ENCODE measurements at regions not wholly inside any gene's neighbourhood (a gene's known extent, or its start where the extent isn't known, plus 50 kb on each side); places are given as distances from the start of the nearest gene placed in this dataset.

DNA sequence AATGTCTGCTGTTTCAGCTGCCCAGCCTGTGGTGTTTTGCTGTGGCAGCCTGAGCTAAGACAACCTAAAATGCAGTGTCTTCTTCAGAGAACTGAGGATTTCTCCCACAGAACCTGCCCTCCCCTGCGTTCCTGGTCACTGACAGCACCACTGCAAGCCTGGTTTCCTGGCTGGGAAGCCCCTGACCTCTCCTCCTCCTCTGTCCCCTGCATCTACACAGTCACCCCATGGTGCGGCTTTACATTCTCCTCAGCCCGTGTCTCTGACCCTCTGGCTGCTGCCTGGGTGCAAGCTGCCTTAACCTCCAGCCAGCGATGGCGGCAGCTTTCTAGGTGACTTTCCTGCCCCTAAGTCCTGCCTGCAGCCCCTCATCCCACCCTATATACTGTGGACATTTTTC, 337.3 kb upstream of the ZNF32 start:
- ChIA-PET CTCF (interaction anchor here (0.7 kb wide), 1 partner anchor 13 kb away, joined by 3 read pairs; no protein-coding TSS in a partner anchor), POLR2A (ENCODE audit: low non-redundant PET) (no interaction called here)
- TF ChIP-seq, protein P1, sequence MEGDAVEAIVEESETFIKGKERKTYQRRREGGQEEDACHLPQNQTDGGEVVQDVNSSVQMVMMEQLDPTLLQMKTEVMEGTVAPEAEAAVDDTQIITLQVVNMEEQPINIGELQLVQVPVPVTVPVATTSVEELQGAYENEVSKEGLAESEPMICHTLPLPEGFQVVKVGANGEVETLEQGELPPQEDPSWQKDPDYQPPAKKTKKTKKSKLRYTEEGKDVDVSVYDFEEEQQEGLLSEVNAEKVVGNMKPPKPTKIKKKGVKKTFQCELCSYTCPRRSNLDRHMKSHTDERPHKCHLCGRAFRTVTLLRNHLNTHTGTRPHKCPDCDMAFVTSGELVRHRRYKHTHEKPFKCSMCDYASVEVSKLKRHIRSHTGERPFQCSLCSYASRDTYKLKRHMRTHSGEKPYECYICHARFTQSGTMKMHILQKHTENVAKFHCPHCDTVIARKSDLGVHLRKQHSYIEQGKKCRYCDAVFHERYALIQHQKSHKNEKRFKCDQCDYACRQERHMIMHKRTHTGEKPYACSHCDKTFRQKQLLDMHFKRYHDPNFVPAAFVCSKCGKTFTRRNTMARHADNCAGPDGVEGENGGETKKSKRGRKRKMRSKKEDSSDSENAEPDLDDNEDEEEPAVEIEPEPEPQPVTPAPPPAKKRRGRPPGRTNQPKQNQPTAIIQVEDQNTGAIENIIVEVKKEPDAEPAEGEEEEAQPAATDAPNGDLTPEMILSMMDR (conservative IDR thresholded peaks at IDR 0.05; ENCODE audit: low read depth) = no peak
- DNase-seq (ENCODE audit: low spot score) = no peak
- no peak overlapping the region for H3K27ac ChIP-seq

DNA sequence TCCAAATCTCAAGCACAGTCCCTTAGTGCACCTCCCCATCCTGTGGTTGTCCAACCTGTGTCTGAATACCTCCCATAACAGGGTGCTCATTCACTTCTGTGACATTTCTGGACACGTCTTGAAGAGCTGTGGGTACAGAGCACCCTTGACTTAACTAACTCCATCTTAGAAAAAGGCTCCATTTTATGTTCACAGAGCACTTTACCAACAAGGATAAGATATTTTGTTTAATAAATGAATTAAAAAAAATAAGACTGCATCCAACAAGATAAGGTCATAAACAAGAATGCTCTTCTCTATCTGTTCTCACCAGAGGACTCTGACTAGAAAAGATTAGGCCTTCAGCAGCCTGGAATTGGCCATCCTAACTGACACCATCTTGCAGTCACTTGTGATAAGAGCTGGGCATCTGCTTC, 335.2 kb upstream of the ZNF32 start:
- TF ChIP-seq, protein P1 (conservative IDR thresholded peaks at IDR 0.05; ENCODE audit: low read depth) = no peak
- DNase-seq (ENCODE audit: low spot score) = no peak
- no peak overlapping the region for H3K27ac ChIP-seq
- POLR2A ChIA-PET (ENCODE audit: low non-redundant PET) = no interaction called here
- CTCF ChIA-PET = no interaction called here

DNA sequence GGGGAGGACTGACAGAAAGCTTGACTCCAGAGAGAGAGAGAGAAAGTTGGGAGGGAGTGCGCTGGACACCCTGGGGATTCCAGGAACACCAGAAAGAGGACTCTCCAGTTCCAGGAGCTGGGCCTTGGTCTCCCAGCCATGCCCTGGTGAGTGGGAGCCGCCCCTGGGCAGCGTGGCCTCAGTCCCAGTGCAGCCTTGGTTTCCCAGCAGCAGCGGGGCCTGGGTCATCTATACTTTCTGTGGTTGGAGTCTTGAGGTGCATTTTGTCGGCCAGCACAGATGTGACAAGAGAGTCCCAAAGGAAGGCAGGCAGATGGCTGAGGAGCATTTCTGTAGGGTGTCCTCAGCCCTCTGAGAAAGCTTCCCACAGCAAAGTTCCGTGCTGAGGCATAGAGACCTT, 334.7 kb upstream of the ZNF32 start:
- CTCF ChIA-PET = no interaction called here
- no peak overlapping the region for H3K27ac ChIP-seq
- POLR2A ChIA-PET (ENCODE audit: low non-redundant PET) = no interaction called here
- TF ChIP-seq, protein P1 (conservative IDR thresholded peaks at IDR 0.05; ENCODE audit: low read depth) = no peak
- DNase-seq (ENCODE audit: low spot score) = no peak

DNA sequence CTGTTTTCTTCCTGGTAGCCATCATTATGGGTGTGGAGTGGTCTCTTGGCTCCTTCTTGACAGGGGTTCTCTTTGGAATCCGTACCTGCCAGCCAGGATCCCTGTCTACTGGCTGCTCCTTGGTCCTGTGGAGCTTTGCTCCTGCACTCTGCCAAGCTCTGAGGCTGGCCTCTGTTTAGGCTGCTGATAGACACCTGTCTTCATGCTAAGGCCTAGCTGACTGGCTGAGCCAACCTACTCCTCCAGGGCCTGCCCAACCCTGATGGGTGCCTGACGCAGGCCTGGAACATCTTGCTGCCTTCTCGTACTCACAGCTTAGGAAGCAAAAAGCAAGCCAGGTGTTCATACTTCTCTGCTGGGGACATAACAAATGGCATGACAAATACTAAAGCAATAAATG, 333.6 kb upstream of the ZNF32 start:
- CTCF ChIA-PET = no interaction called here
- TF ChIP-seq, protein P1 (conservative IDR thresholded peaks at IDR 0.05; ENCODE audit: low read depth) = no peak
- POLR2A ChIA-PET (ENCODE audit: low non-redundant PET) = no interaction called here

DNA sequence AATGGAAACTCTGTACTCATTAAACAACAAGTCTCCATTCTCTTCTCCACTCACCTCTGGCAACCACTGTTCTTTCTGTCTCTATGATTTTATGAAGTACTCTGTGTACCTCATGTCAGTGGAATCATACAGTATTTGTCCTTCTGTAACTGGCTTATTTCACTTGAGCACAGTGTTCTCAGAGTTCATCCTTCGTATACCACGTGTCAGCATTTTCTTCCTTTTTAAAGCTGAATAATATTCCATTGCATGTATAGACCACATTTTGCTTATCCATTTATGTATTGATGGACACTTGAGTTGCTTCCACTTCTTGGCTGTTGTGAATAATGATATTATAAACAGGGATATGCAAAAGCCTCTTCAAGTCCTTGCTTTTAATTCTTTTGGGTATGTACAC, 333.0 kb upstream of the ZNF32 start:
- POLR2A ChIA-PET (ENCODE audit: low non-redundant PET) = no interaction called here
- no peak for DNase-seq (ENCODE audit: low spot score)
- TF ChIP-seq, protein P1 (conservative IDR thresholded peaks at IDR 0.05; ENCODE audit: low read depth) = no peak
- no peak overlapping the region for H3K27ac ChIP-seq
- CTCF ChIA-PET = no interaction called here

More for the DNA sequence above, 333.6 kb upstream of the ZNF32 start:
- no peak for DNase-seq (ENCODE audit: low spot score)
- no peak overlapping the region for H3K27ac ChIP-seq

DNA sequence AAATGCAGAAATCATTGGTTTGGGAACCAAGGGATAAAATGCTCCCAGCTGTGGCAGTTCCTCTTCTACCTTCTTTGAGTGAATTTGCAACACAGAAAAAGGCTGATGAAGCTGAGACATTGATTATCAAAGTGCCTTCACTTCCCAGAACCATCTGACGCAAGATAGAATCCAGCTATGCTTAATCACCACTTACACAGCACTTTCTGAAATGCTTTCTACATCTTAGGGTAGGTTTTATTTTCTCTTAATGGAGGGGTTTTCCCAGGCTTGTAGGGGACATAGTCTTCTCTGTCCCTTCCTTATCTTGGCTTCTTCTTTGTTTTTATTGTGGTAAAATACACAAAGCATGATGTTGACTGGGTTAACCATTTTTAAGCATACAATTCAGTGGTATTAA, 332.6 kb upstream of the ZNF32 start:
- TF ChIP-seq, protein P1 (conservative IDR thresholded peaks at IDR 0.05; ENCODE audit: low read depth) = no peak
- POLR2A ChIA-PET (ENCODE audit: low non-redundant PET) = no interaction called here
- CTCF ChIA-PET = no interaction called here
- H3K27ac ChIP-seq = no peak overlapping the region
- DNase-seq (ENCODE audit: low spot score) = no peak

DNA sequence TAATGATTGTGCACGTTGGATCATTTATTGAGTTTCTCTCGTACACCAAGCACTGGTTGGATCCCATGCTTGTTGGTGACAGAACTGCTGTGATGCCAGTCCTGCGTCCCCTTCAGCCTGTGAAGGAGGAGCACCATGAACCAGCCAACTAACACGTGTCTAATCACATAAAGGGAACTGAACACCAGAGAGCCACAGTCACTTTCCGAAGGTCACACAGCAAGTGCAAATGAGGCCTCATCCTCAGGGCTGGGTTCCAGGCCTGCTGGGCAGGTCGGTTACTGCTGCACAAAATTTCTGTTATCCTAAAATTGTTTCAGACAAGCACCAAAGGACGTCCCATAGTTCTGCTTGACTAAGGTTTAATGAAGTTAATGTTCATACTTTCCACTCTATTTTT, 332.0 kb upstream of the ZNF32 start:
- POLR2A ChIA-PET (ENCODE audit: low non-redundant PET) = no interaction called here
- no peak for DNase-seq (ENCODE audit: low spot score)
- H3K27ac ChIP-seq = no peak overlapping the region
- TF ChIP-seq, protein P1 (conservative IDR thresholded peaks at IDR 0.05; ENCODE audit: low read depth) = no peak
- CTCF ChIA-PET = no interaction called here
